Tongue (tissue), 1 donor: ENCODE measurements at regions not wholly inside any gene's neighbourhood (a gene's known extent, or its start where the extent isn't known, plus 50 kb on each side); places are given as distances from the start of the nearest gene placed in this dataset.
"Not testable (repeated sequence)": the region's sequence is repeated elsewhere in the genome, so short reads cannot be mapped to it uniquely, and the experiment has no call there.

Experiments used
- DNase-seq: peaks from one replicate; pipeline ENCODE4 v3.0.0-alpha.2; 2015

- no peak for DNase-seq
Measured at GRCh38 chrX:2162695-2163094, 338.1 kb downstream of the DHRSX start.

GRCh38 chrX:2159861-2160260 is 340.9 kb downstream of the DHRSX start:
- DNase-seq: no peak

- no peak for DNase-seq
Measured at GRCh38 chrX:2159393-2159792, 341.4 kb downstream of the DHRSX start.

- DNase-seq: no peak
Measured at GRCh38 chrX:2150722-2151121, 350.1 kb downstream of the DHRSX start.

- DNase-seq: not testable (repeated sequence)
Measured at GRCh38 chrX:2150014-2150413, 350.8 kb downstream of the DHRSX start.

- DNase-seq: not testable (repeated sequence)
Measured at GRCh38 chrX:2149055-2149454, 351.7 kb downstream of the DHRSX start.

GRCh38 chrX:2147928-2148327 is 352.8 kb downstream of the DHRSX start:
- peak; percentile 9 for DNase-seq

GRCh38 chrX:2145692-2146367 is 354.9 kb downstream of the DHRSX start:
- peak; percentile 73 for DNase-seq

- no peak for DNase-seq
Measured at GRCh38 chrX:2137882-2138281, 362.9 kb downstream of the DHRSX start.

GRCh38 chrX:2136848-2137247 is 363.9 kb downstream of the DHRSX start:
- no peak for DNase-seq

GRCh38 chrX:2135421-2135820 is 365.4 kb downstream of the DHRSX start:
- no peak for DNase-seq

GRCh38 chrX:2134782-2135181 is 366.0 kb downstream of the DHRSX start:
- DNase-seq: no peak
